CD14-positive monocyte (primary cell): ENCODE measurements at regions not wholly inside any gene's neighbourhood (a gene's known extent, or its start where the extent isn't known, plus 50 kb on each side); places are given as distances from the start of the nearest gene placed in this dataset.

Experiments used
- DNase-seq, 3 donors: peaks; one replicate each; pipeline ENCODE4 v3.0.0-alpha.2; 2011 to 2022
- H2AFZ ChIP-seq: 2 replicates; pipeline ENCODE4 v1.6.0; 2012; ENCODE audit warnings: mild to moderate bottlenecking, low read depth, low read length, inconsistent platforms; ENCODE audit not compliant: insufficient read depth, poor library complexity, severe bottlenecking
- H3K27ac ChIP-seq, 2 donors: 1 replicate in 1 of 2; 2 replicates in 1 of 2; pipeline ENCODE4 v1.5.1; 2012 to 2013; ENCODE audit warnings: low read length in 2 of 2, control low read depth in 1 of 2, inconsistent platforms in 1 of 2, low read depth in 1 of 2, mild to moderate bottlenecking in 1 of 2
- H3K27me3 ChIP-seq, 2 donors: one replicate each; pipeline versions ENCODE4 v1.6.0 to v1.6.1; 2011 to 2013; ENCODE audit warnings: low read length in 2 of 2; ENCODE audit not compliant: control insufficient read depth in 2 of 2, insufficient read depth in 2 of 2
- H3K36me3 ChIP-seq, 2 donors: replicated peaks in 1 of 2; 1 replicate in 1 of 2; 2 replicates in 1 of 2; pipeline versions ENCODE4 v1.5.1 to v1.6.1; 2012 to 2013; ENCODE audit warnings: low read length in 2 of 2, control low read depth in 1 of 2, inconsistent platforms in 1 of 2, mild to moderate bottlenecking in 1 of 2; ENCODE audit not compliant: insufficient read depth in 2 of 2, control insufficient read depth in 1 of 2
- H3K4me1 ChIP-seq, 2 donors: 1 replicate in 1 of 2; 2 replicates in 1 of 2; pipeline versions ENCODE4 v1.5.1 to v1.6.1; 2012 to 2013; ENCODE audit warnings: low read length in 2 of 2, control low read depth in 1 of 2, inconsistent platforms in 1 of 2, mild to moderate bottlenecking in 1 of 2, moderate library complexity in 1 of 2; ENCODE audit not compliant: insufficient read depth in 2 of 2, control insufficient read depth in 1 of 2
- H3K4me2 ChIP-seq: replicated peaks from 2 replicates; pipeline ENCODE3; 2012; ENCODE audit warnings: low read length, moderate library complexity, mild to moderate bottlenecking; ENCODE audit not compliant: poor library complexity, severe bottlenecking; ENCODE audit errors: extremely low read depth
- H3K4me3 ChIP-seq, 3 experiments: fragments of 200-600 bp in 1 of 3; sonication (generic) in 1 of 3; replicated peaks in 1 of 3; 1 replicate in 2 of 3; 2 replicates in 1 of 3; pipeline ENCODE4 v1.5.1; 2011 to 2013; ENCODE audit warnings: low read length in 3 of 3, mild to moderate bottlenecking in 3 of 3, control low read depth in 2 of 3, low read depth in 2 of 3, inconsistent platforms in 1 of 3, moderate library complexity in 1 of 3
- H3K79me2 ChIP-seq: 2 replicates; pipeline ENCODE4 v1.6.0; 2012; ENCODE audit warnings: mild to moderate bottlenecking, control low read depth, inconsistent platforms, low read length, moderate library complexity; ENCODE audit not compliant: insufficient read depth
- H3K9ac ChIP-seq: 2 replicates; pipeline ENCODE4 v1.6.0; 2017; ENCODE audit warnings: low read length, mild to moderate bottlenecking; ENCODE audit not compliant: insufficient read depth, poor library complexity, severe bottlenecking
- H3K9me3 ChIP-seq, 2 donors: replicated peaks in 1 of 2; 1 replicate in 1 of 2; 2 replicates in 1 of 2; pipeline versions ENCODE4 v1.5.1 to v1.6.1; 2012 to 2013; ENCODE audit warnings: low read length in 2 of 2, control low read depth in 1 of 2; ENCODE audit not compliant: control insufficient read depth in 1 of 2, insufficient read depth in 1 of 2
- H4K20me1 ChIP-seq: 2 replicates; pipeline ENCODE4 v1.6.0; 2012; ENCODE audit warnings: mild to moderate bottlenecking, low read length, control low read depth, moderate library complexity; ENCODE audit not compliant: insufficient read depth
- H3K27ac Mint-ChIP-seq, 7 donors: one replicate each; pipeline ENCODE4 v1.8.0; 2020; ENCODE audit warnings: mild to moderate bottlenecking in 7 of 7, mixed read lengths in 7 of 7, moderate library complexity in 6 of 7, inconsistent platforms in 2 of 7
- H3K27me3 Mint-ChIP-seq, 3 donors: one replicate each; pipeline ENCODE4 v1.8.0; 2021 to 2022; ENCODE audit warnings: low read depth in 3 of 3, mild to moderate bottlenecking in 3 of 3, mixed read lengths in 3 of 3, moderate library complexity in 3 of 3, inconsistent platforms in 1 of 3
- H3K36me3 Mint-ChIP-seq, 2 donors: one replicate each; pipeline ENCODE4 v1.8.0; 2020; ENCODE audit warnings: mixed read lengths in 2 of 2, inconsistent platforms in 1 of 2, mild to moderate bottlenecking in 1 of 2
- H3K4me1 Mint-ChIP-seq: one replicate; pipeline ENCODE4 v1.8.0; 2020; ENCODE audit warnings: mild to moderate bottlenecking, mixed read lengths
- H3K4me3 Mint-ChIP-seq, 2 donors: one replicate each; pipeline ENCODE4 v1.8.0; 2020; ENCODE audit warnings: mild to moderate bottlenecking in 2 of 2, mixed read lengths in 2 of 2, moderate library complexity in 1 of 2
- H3K9me3 Mint-ChIP-seq, 7 donors: one replicate each; pipeline ENCODE4 v1.8.0; 2020 to 2022; ENCODE audit warnings: mixed read lengths in 7 of 7, mild to moderate bottlenecking in 6 of 7, moderate library complexity in 6 of 7, inconsistent platforms in 2 of 7
- CTCF ChIP-seq: fragments of 200-600 bp; IDR thresholded peaks from one replicate; pipeline ENCODE4 v1.8.0; 2022; ENCODE audit warnings: antibody characterized with exemption, mild to moderate bottlenecking
- WGBS: methylation state at CpG from one replicate; pipeline ENCODE4 v1.1.5; 2013; ENCODE audit warnings: missing lambda C conversion rate; ENCODE audit not compliant: insufficient coverage; 5-methylcytosine and 5-hydroxymethylcytosine counted together
- intact Hi-C, 2 donors: fragments of 100-400 bp; cut with micrococcal nuclease; formaldehyde crosslinking; loops; one replicate each; pipeline versions ENCODE4 v1.15.0 to v1.15.1; 2023

GRCh38 chr9:87100001-87100400 is 152.7 kb upstream of the GAS1 start:
- H3K27me3 ChIP-seq, result no peaks in the 10 kb centered on the region
- no peak for TF ChIP-seq CTCF
- no peaks in the 10 kb centered on the region for H3K79me2 ChIP-seq
- H3K9me3 ChIP-seq, result no peaks in the 10 kb centered on the region
- no peak overlapping the region for H2AFZ ChIP-seq
- H3K4me1 Mint-ChIP-seq, result no peaks in the 10 kb centered on the region
- H3K27ac Mint-ChIP-seq, result no peak overlapping the region
- H3K27ac ChIP-seq, result no peak overlapping the region
- H3K4me3 ChIP-seq, result no peak overlapping the region
- no peak overlapping the region for H3K4me2 ChIP-seq
- intact Hi-C loops, result no loop called here
- H3K9ac ChIP-seq, result no peak overlapping the region
- H3K4me3 Mint-ChIP-seq, result no peak overlapping the region
- H3K9me3 Mint-ChIP-seq, result peaks cover 0 to 4% (median under 1%) of the 10 kb centered on the region in 7 donors
- no peaks in the 10 kb centered on the region for H3K36me3 Mint-ChIP-seq
- H3K36me3 ChIP-seq, result no peaks in the 10 kb centered on the region
- DNase-seq, result no peak
- WGBS, result no CpG with 5 or more reads among the region's 1 CpG
- H4K20me1 ChIP-seq, result no peaks in the 10 kb centered on the region
- peaks cover 0 to 2% (median 0%) of the 10 kb centered on the region in 3 donors for H3K27me3 Mint-ChIP-seq
- no peaks in the 10 kb centered on the region for H3K4me1 ChIP-seq

GRCh38 chr9:87102126-87102525 is 154.8 kb upstream of the GAS1 start:
- DNase-seq, result no peak
- Histone ChIP-seq H3K79me2 (no peaks in the 10 kb centered on the region), H3K4me3 (no peak overlapping the region), H4K20me1 (no peaks in the 10 kb centered on the region), H3K9ac (no peak overlapping the region), H3K27ac (no peak overlapping the region), H3K9me3 (no peaks in the 10 kb centered on the region), H3K4me2 (no peak overlapping the region), H2AFZ (no peak overlapping the region), H3K36me3 (no peaks in the 10 kb centered on the region), H3K4me1 (no peaks in the 10 kb centered on the region), H3K27me3 (no peaks in the 10 kb centered on the region)
- Mint-ChIP-seq H3K36me3 (no peaks in the 10 kb centered on the region), H3K27me3 (peaks cover 0 to 3% (median 0%) of the 10 kb centered on the region in 3 donors), H3K4me1 (no peaks in the 10 kb centered on the region), H3K4me3 (no peak overlapping the region), H3K27ac (no peak overlapping the region), H3K9me3 (peaks cover 0 to 4% (median 2%) of the 10 kb centered on the region in 7 donors)
- no peak for TF ChIP-seq CTCF
- 100% methylated on average over 1 of the region's 4 CpGs for WGBS
- intact Hi-C loops, result no loop called here
